ENCODE measurements at regions not wholly inside any gene's neighbourhood (a gene's known extent, or its start where the extent isn't known, plus 50 kb on each side); places are given as distances from the start of the nearest gene placed in this dataset.

DNA sequence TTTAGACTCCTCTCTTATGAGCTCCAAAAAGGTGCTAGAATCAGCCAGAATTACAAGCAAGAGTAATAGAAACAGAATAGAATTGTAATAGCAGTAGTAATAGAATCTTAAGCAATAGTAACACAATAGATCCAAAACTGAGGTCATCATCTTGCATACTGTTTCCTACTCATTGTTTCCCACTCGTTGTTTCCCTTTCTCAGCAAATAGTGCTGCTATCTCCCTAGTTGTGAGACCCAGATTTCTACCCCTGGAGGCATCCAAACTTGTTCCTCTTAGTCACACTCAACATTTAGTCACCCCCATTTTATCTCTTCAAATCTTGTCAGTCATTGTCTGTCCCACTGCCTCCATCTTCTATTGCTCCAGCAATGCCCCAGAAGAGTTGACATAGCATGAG, 356.9 kb upstream of the MARCKS start:
- no peak for DNase-seq (ENCODE audit: low spot score in 2 of 2)
- H3K27me3 ChIP-seq = no peaks in the 10 kb centered on the region
- TF ChIP-seq POLR2A (IDR thresholded peaks at IDR 0.05) (no peak), POLR2AphosphoS5 (IDR thresholded peaks at IDR 0.05) (no peak)
- TF ChIP-seq, protein P1, sequence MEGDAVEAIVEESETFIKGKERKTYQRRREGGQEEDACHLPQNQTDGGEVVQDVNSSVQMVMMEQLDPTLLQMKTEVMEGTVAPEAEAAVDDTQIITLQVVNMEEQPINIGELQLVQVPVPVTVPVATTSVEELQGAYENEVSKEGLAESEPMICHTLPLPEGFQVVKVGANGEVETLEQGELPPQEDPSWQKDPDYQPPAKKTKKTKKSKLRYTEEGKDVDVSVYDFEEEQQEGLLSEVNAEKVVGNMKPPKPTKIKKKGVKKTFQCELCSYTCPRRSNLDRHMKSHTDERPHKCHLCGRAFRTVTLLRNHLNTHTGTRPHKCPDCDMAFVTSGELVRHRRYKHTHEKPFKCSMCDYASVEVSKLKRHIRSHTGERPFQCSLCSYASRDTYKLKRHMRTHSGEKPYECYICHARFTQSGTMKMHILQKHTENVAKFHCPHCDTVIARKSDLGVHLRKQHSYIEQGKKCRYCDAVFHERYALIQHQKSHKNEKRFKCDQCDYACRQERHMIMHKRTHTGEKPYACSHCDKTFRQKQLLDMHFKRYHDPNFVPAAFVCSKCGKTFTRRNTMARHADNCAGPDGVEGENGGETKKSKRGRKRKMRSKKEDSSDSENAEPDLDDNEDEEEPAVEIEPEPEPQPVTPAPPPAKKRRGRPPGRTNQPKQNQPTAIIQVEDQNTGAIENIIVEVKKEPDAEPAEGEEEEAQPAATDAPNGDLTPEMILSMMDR (IDR thresholded peaks at IDR 0.05) = no peak
- no peaks in the 10 kb centered on the region for H3K9me3 ChIP-seq
- intact Hi-C loops (cut with DNase I; ENCODE audit: low total_unique reads) = no loop called here
- no peaks in the 10 kb centered on the region for H3K36me3 ChIP-seq
- H3K4me1 ChIP-seq = no peaks in the 10 kb centered on the region
- no peak overlapping the region for H3K27ac ChIP-seq
- no peak overlapping the region for H3K4me3 ChIP-seq

DNA sequence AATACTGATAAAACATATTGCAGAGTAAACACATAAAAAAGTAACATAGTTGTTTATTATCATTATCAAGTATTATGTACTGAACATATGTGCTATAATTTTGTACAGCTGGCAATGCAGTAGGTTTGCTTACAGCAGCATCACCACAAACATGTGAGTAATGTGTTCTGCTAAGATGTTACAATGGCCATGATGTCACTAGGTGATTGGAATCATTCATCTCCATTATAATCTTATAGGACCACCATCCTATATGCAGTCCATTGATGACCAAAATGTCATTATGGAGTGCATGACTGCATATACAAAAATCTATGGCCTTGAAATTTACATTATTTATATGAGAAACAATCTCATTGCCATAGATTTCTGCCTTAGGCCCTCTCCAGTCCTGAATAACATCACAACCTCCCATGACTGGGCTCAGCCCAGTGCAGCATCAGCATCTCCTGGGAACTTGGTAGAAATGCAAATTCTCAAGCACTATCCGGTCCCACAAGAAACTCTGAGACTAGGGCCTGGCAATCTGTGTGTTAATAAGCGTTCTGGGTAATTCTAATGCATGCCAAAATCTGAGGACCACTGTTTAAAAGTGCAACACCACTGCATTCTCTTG, 352.0 kb upstream of the MARCKS start:
- TF ChIP-seq POLR2AphosphoS5 (IDR thresholded peaks at IDR 0.05) (no peak), POLR2A (IDR thresholded peaks at IDR 0.05) (no peak)
- TF ChIP-seq, protein P1 (IDR thresholded peaks at IDR 0.05) = no peak
- Histone ChIP-seq H3K27ac (no peak overlapping the region), H3K36me3 (no peaks in the 10 kb centered on the region), H3K27me3 (no peaks in the 10 kb centered on the region), H3K4me1 (no peaks in the 10 kb centered on the region), H3K4me3 (no peak overlapping the region), H3K9me3 (no peaks in the 10 kb centered on the region)
- no peak for DNase-seq (ENCODE audit: low spot score in 2 of 2)
- intact Hi-C loops (cut with DNase I; ENCODE audit: low total_unique reads) = no loop called here

DNA sequence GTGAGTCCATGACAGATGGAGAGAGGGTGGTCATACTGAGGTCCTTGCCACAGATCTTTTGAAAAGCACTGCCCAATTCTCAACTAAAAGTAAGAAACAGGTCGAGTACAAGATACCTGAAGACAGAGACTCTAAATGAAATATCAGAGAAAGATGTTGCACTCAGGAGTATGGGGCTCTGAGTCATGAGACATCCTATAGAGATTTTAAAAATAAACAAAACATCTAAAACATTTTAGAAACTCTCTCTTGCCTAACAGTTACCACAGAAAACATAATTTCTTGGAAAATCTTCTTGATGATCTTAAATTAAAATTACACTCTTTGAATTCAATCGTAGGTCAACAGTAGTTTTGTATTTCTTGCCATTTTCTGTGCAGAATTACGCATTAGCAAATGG, 348.9 kb upstream of the MARCKS start:
- Histone ChIP-seq H3K36me3 (no peaks in the 10 kb centered on the region), H3K9me3 (no peaks in the 10 kb centered on the region), H3K27me3 (no peaks in the 10 kb centered on the region), H3K27ac (no peak overlapping the region), H3K4me3 (no peak overlapping the region), H3K4me1 (no peaks in the 10 kb centered on the region)
- intact Hi-C loops (cut with DNase I; ENCODE audit: low total_unique reads) = no loop called here
- no peak for DNase-seq (ENCODE audit: low spot score in 2 of 2)
- TF ChIP-seq, protein P1 (IDR thresholded peaks at IDR 0.05) = no peak
- TF ChIP-seq POLR2A (IDR thresholded peaks at IDR 0.05) = no peak
- no peak for TF ChIP-seq POLR2AphosphoS5 (IDR thresholded peaks at IDR 0.05)

DNA sequence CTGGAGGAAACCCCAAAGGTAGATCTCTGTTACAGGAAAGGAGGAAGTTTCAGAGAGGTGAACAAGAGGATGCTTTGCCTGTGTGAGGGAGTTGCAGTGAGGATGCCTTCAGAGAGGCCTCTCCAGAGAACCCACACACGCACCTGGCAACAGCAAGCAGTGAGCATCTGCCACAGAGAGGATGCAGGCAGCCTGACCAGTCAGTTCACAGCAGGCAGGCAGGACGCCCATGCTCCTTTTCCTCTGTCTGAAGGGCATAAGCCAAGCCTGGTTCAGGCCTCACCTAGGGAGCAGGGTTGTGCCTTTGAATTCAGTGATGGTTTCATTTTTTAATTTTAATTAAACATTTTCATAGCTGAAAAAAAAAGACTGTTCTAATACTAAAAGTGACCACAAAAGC, 346.0 kb upstream of the MARCKS start:
- no peak for DNase-seq (ENCODE audit: low spot score in 2 of 2)
- H3K9me3 ChIP-seq = no peaks in the 10 kb centered on the region
- H3K4me3 ChIP-seq = no peak overlapping the region
- no peaks in the 10 kb centered on the region for H3K36me3 ChIP-seq
- TF ChIP-seq, protein P1 (IDR thresholded peaks at IDR 0.05) = no peak
- no peak for TF ChIP-seq POLR2AphosphoS5 (IDR thresholded peaks at IDR 0.05)
- TF ChIP-seq POLR2A (IDR thresholded peaks at IDR 0.05) = no peak
- intact Hi-C loops (cut with DNase I; ENCODE audit: low total_unique reads) = no loop called here
- H3K27ac ChIP-seq = no peak overlapping the region
- H3K27me3 ChIP-seq = no peaks in the 10 kb centered on the region
- no peaks in the 10 kb centered on the region for H3K4me1 ChIP-seq

DNA sequence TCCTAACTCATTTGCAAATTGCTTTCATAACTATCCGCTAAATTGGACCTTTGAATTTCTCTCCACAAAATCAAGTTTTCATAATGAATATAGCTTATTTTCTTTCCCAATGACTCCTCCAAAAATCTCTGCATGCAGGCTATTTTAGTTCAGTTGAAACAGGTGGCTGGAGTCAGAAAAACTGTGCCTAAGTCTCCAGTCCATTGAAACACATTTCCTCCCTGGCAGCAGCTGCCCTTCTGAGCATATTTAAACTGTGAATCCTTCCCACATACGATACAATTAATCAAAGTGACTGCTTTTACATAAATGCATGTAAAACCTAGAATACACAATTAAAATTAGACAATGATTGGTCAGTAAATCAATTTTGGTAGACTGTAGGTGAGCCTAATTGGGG, 344.6 kb upstream of the MARCKS start:
- no peaks in the 10 kb centered on the region for H3K4me1 ChIP-seq
- H3K9me3 ChIP-seq = no peaks in the 10 kb centered on the region
- no peaks in the 10 kb centered on the region for H3K27me3 ChIP-seq
- no peak for TF ChIP-seq POLR2A (IDR thresholded peaks at IDR 0.05)
- no peak for TF ChIP-seq POLR2AphosphoS5 (IDR thresholded peaks at IDR 0.05)
- TF ChIP-seq, protein P1 (IDR thresholded peaks at IDR 0.05) = no peak
- H3K36me3 ChIP-seq = no peaks in the 10 kb centered on the region
- no peak for DNase-seq (ENCODE audit: low spot score in 2 of 2)
- H3K27ac ChIP-seq = no peak overlapping the region
- intact Hi-C loops (cut with DNase I; ENCODE audit: low total_unique reads) = no loop called here
- no peak overlapping the region for H3K4me3 ChIP-seq
